Eye (tissue), 1 donor: ENCODE measurements at regions not wholly inside any gene's neighbourhood (a gene's known extent, or its start where the extent isn't known, plus 50 kb on each side); places are given as distances from the start of the nearest gene placed in this dataset.
A peak's percentile ranks its signal among the peaks of the same experiment; 100 is the strongest.

Experiments used
- DNase-seq: peaks from one replicate; pipeline ENCODE4 v3.0.0-alpha.2; 2015

DNA sequence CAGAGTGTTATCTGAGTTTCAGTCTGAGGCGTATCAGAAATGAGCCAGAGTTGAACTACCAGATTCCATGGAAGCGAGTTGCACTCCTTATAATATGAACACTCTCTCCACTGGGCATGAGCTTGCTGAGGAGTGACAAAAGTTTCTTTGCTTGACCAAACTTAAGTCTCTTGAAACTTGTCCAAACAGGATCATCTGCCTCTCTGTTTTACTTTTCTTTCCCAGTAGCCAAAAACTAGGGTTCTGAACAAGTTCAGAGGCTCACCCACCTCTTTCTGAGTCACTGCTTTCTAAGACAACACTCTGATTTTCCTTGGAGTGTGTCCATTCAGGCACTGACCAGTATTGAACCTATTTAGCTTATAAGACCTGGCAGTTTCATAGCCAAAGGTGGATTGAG lies 233.2 kb upstream of the TCF4 start:
- DNase-seq, result no peak

GRCh38 chr18:55819448-55819847 lies 231.5 kb upstream of the TCF4 start:
- no peak for DNase-seq

DNA sequence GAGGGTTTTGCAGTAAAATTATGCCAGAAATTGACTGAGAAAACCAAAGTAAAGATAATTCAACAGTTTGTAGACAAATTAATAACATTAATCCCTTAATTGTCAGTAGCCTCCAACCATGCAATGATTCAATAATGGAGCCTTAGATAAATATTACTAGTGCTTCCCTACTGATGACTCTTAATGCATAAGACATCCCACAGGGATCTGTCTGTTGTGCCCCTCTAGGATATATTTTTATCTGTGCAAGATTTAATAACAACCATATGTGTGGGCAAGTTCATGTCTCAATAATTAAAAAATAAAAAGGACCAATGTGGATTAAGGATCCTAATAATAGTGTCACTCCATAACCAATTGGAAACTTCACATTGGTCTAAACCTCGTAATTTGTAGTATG lies 230.3 kb upstream of the TCF4 start:
- DNase-seq, result no peak

DNA sequence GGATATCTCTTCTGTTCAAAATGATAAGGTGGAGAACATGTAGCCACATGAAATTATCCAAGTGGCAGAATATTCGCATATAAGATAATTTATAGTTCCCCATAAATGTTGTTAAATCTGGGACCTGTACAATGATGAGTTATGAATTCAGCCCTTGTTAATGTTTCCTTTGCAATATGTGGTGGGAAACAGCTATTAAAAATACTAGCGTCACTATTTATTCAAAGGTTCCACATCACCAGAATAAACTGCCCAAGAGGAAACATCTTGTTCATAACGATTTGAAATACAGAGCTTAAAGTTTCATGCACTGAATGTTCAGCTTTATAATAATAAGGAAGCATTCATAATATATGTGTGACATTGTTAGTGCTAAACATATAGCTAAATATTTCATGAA lies 223.9 kb upstream of the TCF4 start:
- no peak for DNase-seq

GRCh38 chr18:55805666-55806065 lies 217.7 kb upstream of the TCF4 start:
- no peak for DNase-seq

DNA sequence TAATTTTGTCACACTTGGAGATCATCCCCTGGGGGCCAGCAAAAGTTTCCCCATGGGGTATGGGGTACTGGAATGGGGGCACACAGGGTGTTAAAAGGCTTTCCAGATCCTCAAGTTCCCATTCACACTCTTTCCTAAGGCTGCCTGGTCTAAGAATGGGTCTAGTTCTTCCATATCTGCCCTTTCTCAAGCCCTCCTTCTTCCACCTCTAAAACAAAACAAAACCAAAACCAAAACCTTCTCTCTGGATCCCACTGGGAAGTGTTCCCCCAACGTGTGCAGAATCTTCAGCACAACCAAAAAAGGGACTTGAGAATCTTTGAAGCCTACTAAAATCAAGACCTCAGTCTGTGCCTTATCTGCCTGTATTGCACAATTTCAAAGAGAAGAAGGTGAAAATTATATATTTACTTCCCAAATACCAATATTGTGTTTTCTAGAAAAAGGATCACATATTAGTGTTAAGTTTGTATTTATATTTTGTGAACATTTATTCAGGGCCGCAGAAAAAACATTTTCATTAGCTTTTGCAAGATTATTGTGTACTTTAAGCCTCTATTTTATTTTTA lies 207.2 kb upstream of the TCF4 start:
- DNase-seq, result no peak

DNA sequence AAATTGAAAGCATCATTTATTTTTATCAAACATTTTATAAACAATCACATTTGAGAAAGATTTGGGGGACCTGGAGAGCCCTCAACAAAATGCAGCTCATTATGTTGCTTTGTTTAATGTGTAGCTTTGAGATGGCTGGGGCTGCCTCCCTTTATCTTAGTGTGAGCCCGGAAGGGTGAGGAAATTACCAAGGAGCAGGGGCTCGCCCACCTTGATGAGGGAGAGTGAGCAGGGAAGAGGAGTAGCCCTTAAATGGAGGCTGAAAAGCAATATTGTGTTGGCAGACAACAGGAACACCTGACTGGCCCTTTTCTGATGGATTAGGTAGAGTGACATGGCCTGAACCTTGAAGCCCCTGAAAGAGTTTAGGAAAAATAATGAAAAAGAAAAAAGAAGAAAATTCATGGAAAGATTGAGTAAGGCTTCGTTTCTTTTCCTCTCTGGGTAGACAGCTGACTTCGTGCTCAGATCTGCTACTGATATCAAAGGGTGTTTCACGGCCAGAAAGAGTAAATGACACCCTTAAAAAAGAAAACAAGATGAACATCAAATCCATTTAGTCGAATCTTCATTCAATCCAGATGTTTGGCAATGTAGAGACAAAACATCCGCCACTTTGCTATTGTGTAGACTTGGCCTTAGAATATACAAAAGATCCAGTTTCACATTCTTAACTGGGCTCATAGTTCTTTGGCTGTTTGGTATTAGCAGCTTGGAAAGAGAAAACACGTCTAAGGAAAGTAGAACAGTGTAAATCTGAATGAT lies 206.5 kb upstream of the TCF4 start:
- peak; percentile 85 for DNase-seq

GRCh38 chr18:55790296-55790695 lies 202.3 kb upstream of the TCF4 start:
- peak; percentile 8 for DNase-seq

- no peak for DNase-seq
Observed at GRCh38 chr18:55787536-55788073, 199.6 kb upstream of the TCF4 start.

- no peak for DNase-seq
Observed at GRCh38 chr18:55786651-55787272, 198.8 kb upstream of the TCF4 start.

DNA sequence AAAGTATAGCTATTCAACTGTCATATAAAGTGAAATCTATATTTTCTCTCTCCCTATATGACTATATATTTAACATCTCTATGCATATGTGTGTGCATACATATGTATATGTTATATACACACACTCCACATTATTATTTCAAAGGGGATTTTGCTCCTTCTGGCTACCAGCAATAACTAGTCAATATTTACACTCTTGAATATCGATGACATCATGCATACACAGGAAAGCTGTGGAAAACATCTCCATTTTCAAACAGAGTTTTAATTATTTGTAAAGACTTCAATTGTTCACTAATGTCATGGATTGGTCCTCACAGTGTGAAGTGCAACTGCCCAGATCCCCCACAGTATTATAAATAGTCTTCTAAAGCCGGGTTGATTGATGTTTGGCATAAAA lies 195.9 kb upstream of the TCF4 start:
- DNase-seq, result no peak

DNA sequence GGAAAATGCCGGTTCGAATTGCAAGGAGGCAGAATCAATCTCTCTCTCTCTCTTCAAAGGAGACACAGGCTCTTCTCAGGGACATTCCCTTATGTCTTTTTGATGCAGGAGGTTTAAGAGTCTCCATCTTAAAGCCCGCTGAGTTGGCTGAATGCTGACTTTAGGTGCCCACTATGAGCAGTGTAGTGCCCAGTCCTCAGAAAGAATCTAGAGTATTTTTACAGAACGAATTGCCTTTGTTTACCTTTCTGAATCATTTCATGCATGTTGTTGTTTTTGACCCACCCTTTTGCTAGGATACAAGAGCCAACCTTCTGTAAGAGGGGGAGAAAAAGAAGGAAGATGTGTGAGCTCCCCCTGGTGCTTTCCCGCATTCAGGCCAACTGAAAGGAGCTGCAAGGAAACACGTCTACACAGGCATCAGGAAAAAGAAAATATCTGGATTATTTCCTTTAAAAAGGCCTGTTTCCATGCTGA lies 193.5 kb upstream of the TCF4 start:
- DNase-seq, result peak; percentile 85

DNA sequence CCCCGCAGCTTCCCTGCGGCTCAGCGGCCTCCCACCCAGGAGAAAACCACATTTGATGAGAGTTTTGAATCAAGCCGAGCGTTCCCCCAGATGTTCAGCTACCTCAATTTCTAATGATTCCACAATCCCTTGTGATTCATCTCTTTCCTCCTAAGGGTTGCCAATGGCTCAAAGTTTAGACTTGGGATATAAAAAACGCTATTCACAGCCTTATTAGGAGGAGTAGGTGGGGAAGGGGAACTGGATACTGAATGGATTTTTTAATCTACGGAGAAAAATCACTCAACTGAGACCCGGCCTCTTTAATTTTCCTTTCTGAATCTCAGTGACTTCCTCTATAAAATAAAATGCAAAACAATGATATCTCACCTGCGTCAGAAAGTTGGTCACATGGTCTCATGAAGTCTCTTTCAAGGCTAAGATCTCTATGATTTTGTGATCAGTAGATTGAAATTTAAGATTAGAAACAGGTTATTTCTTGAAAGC lies 192.6 kb upstream of the TCF4 start:
- DNase-seq, result peak; percentile 72

GRCh38 chr18:55779691-55780585 lies 191.9 kb upstream of the TCF4 start:
- DNase-seq, result peak; percentile 80

GRCh38 chr18:55778788-55779690 lies 191.0 kb upstream of the TCF4 start:
- DNase-seq, result peak; percentile 60

- DNase-seq, result no peak
Observed at GRCh38 chr18:55777666-55778304, 189.8 kb upstream of the TCF4 start.

GRCh38 chr18:55775972-55776371 lies 188.0 kb upstream of the TCF4 start:
- no peak for DNase-seq

GRCh38 chr18:55774505-55774904 lies 186.5 kb upstream of the TCF4 start:
- no peak for DNase-seq

DNA sequence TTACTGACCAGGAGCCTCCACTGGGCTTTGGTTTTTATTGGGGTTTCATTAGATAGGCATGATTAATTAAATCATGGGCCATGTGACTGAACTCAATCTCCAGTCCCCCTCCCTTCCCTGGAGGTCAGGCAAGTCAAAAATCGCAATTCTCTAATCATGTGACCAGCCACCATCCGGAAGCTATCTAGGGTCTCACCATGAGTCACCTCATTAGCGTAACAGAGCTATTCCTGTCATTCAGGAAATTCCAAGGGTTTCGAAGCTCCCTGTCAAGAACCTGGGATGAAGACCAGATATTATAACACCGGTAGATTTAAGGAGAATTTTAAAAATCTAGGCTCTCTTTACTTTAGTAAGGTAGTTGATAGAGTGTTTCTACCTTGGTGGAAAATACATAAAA lies 180.3 kb upstream of the TCF4 start:
- DNase-seq, result no peak

- DNase-seq, result peak; percentile 62
Observed at GRCh38 chr18:55764386-55764785, 176.4 kb upstream of the TCF4 start.

GRCh38 chr18:55763805-55764204 lies 175.8 kb upstream of the TCF4 start:
- DNase-seq, result peak; percentile 75
